T-helper 1 cell treated with Interleukin-12 subunit alpha and Interleukin-12 subunit beta and Interleukin-4 antibody, amounts not matched to agents 30 μg/mL and 1 μg/mL, for 36 hours (primary cell): ENCODE measurements at regions not wholly inside any gene's neighbourhood (a gene's known extent, or its start where the extent isn't known, plus 50 kb on each side); places are given as distances from the start of the nearest gene placed in this dataset.

Source experiments
- H3K27ac Mint-ChIP-seq: one replicate; pipeline ENCODE4 v1.8.0; 2021; ENCODE audit warnings: mild to moderate bottlenecking, mixed read lengths
- H3K27me3 Mint-ChIP-seq: one replicate; pipeline ENCODE4 v1.8.0; 2021; ENCODE audit warnings: low read depth, mixed read lengths
- H3K36me3 Mint-ChIP-seq: one replicate; pipeline ENCODE4 v1.8.0; 2021; ENCODE audit warnings: low read depth, mixed read lengths
- H3K4me1 Mint-ChIP-seq: one replicate; pipeline ENCODE4 v1.8.0; 2021; ENCODE audit warnings: low read depth, mixed read lengths
- H3K4me3 Mint-ChIP-seq: one replicate; pipeline ENCODE4 v1.8.0; 2021; ENCODE audit warnings: mild to moderate bottlenecking, moderate library complexity, mixed read lengths
- H3K9me3 Mint-ChIP-seq: one replicate; pipeline ENCODE4 v1.8.0; 2021; ENCODE audit warnings: mixed read lengths

DNA sequence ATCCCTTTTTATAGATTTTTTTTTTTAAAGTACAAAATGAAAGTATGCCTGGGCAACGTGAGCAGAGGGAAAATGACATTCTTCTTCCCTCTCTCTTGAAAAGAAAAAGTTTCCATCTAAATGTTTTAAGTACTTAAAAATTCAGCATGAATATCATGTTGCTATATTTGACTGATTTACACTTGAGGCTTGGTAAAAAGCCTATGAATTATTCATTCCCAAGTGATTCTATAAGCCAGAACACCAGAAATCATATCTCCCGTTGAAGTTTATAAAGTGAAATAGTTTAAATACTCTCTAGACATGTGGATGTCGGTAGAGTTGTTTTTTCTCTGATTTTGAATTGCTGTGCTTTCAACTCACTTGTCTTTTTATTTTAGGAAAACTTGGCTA lies 276.2 kb upstream of the RARB start:
- Mint-ChIP-seq H3K9me3 (peaks cover 7% of the 10 kb centered on the region), H3K4me1 (no peaks in the 10 kb centered on the region), H3K36me3 (no peaks in the 10 kb centered on the region), H3K27me3 (no peaks in the 10 kb centered on the region), H3K27ac (no peak overlapping the region), H3K4me3 (no peak overlapping the region)

DNA sequence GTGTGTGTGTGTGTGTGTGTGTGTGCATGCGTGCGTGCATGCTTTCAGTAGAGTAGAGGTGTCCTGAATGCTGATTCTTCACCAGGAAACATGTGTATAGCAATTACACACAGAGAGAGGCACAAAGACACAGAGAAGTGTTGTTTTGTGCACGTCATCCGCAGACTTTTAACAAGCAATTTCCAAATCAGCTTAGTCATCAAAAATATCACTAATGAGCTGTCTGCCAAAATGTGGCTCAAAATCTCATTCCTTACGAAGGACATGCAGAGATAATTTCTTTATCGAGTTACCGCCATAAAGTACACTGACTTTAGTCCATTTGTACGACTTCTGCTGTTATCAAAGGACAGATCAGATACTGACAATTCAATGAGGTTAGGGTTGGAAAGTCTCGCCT lies 274.9 kb upstream of the RARB start:
- H3K27ac Mint-ChIP-seq = no peak overlapping the region
- H3K9me3 Mint-ChIP-seq = peaks cover 7% of the 10 kb centered on the region
- H3K27me3 Mint-ChIP-seq = no peaks in the 10 kb centered on the region

GRCh38 chr3:25153561-25153960 lies 274.5 kb upstream of the RARB start:
- H3K27ac Mint-ChIP-seq = no peak overlapping the region
- no peaks in the 10 kb centered on the region for H3K36me3 Mint-ChIP-seq
- no peaks in the 10 kb centered on the region for H3K4me1 Mint-ChIP-seq
- no peaks in the 10 kb centered on the region for H3K27me3 Mint-ChIP-seq
- no peak overlapping the region for H3K4me3 Mint-ChIP-seq
- H3K9me3 Mint-ChIP-seq = peaks cover 7% of the 10 kb centered on the region

More for the DNA sequence above, 274.9 kb upstream of the RARB start:
- H3K36me3 Mint-ChIP-seq = no peaks in the 10 kb centered on the region
- H3K4me1 Mint-ChIP-seq = no peaks in the 10 kb centered on the region
- no peak overlapping the region for H3K4me3 Mint-ChIP-seq

DNA sequence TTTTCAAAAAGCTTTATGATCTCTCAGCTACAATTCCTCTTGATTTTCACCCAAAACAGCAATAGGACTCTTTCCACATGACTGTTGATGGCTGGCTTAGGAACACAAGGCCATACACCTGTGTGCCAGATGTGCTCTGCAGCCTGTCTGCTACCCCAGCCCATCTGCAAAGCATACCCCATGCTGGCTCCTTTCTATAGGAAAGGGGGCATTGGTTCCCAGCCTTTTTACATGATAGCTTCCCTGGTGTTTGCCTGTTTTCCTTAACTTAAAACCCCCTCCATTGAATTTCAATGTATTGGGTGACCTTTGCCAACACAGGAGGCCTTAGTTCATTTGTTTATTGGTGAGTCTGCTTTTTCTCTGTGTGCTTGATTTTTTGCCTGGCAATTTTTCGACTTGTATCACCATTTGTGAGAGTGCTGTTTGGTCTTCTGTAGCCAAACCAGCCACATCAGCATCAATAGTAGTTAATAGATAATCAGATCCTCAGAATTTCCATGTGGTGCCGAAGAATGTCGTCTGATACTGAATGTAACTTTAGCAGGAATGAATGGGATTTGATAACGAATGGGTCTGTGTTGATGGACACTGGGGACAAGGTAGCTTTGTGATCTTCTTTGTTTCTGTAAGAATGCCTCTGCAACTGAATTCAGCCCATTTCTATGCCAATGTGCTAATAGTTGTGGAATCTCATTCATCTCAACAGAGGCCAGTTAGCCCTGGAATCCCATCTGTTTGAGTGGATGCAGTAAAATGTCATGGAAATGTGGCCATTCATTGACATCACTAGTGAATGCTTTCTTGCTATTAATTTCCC lies 272.2 kb upstream of the RARB start:
- no peaks in the 10 kb centered on the region for H3K4me1 Mint-ChIP-seq
- H3K27ac Mint-ChIP-seq = no peak overlapping the region
- no peaks in the 10 kb centered on the region for H3K36me3 Mint-ChIP-seq
- H3K9me3 Mint-ChIP-seq = peaks cover 16% of the 10 kb centered on the region
- H3K4me3 Mint-ChIP-seq = no peak overlapping the region
- H3K27me3 Mint-ChIP-seq = no peaks in the 10 kb centered on the region

DNA sequence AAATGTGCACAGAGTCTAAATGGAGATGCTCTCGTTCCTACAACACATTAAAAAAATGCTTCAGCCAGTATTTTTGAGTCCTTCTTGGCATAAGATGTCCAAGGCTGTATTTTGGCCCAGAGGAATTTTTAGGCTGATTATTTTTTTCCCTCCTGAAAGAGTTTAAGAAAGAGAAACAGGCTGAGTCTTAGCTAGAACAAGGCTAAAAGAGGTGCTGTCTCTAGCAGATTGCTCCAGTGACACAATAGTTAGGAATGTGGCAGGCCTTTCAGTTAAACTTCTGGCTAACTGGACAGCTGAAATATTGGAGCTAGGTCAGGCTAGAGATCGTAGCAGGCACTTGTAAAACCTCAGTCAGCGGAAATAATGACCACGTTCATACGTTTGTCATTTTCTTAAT lies 271.4 kb upstream of the RARB start:
- no peaks in the 10 kb centered on the region for H3K4me1 Mint-ChIP-seq

GRCh38 chr3:25165306-25165705 lies 262.8 kb upstream of the RARB start:
- no peak overlapping the region for H3K27ac Mint-ChIP-seq
- no peaks in the 10 kb centered on the region for H3K36me3 Mint-ChIP-seq
- no peaks in the 10 kb centered on the region for H3K4me1 Mint-ChIP-seq
- no peak overlapping the region for H3K4me3 Mint-ChIP-seq
- H3K27me3 Mint-ChIP-seq = no peaks in the 10 kb centered on the region
- H3K9me3 Mint-ChIP-seq = peaks cover 9% of the 10 kb centered on the region

More for the DNA sequence above, 271.4 kb upstream of the RARB start:
- Mint-ChIP-seq H3K9me3 (peaks cover 16% of the 10 kb centered on the region), H3K27ac (no peak overlapping the region), H3K36me3 (no peaks in the 10 kb centered on the region), H3K27me3 (no peaks in the 10 kb centered on the region), H3K4me3 (no peak overlapping the region)

DNA sequence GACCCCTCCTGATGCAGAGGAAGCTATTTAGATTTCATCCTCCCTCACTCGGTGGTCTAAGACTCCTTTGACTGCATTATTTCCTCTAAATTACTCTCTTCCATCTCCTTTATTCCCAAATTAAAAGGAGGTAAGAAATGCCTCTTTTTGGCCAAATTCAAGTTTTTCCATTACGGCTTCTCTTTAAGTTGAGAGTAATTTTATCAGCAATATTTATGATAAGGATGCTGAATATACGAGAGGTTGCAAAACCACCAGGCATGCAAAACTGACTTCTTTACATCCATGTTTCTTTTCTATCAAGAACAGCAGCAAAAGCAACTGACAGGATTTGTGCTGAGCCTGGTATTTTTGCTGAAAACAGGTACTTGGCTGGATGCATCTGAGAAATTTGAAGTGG lies 262.0 kb upstream of the RARB start:
- Mint-ChIP-seq H3K9me3 (peaks cover 9% of the 10 kb centered on the region), H3K27me3 (no peaks in the 10 kb centered on the region), H3K4me1 (no peaks in the 10 kb centered on the region), H3K36me3 (no peaks in the 10 kb centered on the region), H3K4me3 (no peak overlapping the region), H3K27ac (no peak overlapping the region)

- no peaks in the 10 kb centered on the region for H3K4me1 Mint-ChIP-seq
- no peak overlapping the region for H3K27ac Mint-ChIP-seq
- peaks cover 4% of the 10 kb centered on the region for H3K9me3 Mint-ChIP-seq
- H3K36me3 Mint-ChIP-seq = no peaks in the 10 kb centered on the region
- no peak overlapping the region for H3K4me3 Mint-ChIP-seq
- no peaks in the 10 kb centered on the region for H3K27me3 Mint-ChIP-seq
Observed at GRCh38 chr3:25169151-25169550, 258.9 kb upstream of the RARB start.

DNA sequence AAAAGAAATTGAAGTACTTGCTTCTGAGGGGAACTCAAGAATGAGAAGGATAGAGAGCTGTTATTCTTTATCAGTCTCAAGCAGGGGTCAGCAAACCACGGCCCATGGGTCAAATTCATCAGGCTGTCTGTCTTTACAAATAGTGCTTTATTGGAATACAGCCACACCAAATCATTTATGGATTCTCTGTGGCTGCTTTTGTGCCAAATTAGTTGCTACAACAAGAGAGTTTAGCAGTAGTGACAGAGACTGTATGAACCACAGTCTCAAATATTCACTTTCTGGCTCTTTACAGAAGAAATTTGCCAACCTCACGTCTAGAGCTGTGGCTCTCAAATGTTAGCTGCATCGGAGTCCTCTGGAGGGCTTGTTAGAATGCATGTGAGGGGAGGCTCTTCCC lies 258.0 kb upstream of the RARB start:
- Mint-ChIP-seq H3K4me3 (no peak overlapping the region), H3K27me3 (no peaks in the 10 kb centered on the region), H3K4me1 (no peaks in the 10 kb centered on the region), H3K36me3 (no peaks in the 10 kb centered on the region), H3K9me3 (peaks cover 4% of the 10 kb centered on the region), H3K27ac (no peak overlapping the region)

DNA sequence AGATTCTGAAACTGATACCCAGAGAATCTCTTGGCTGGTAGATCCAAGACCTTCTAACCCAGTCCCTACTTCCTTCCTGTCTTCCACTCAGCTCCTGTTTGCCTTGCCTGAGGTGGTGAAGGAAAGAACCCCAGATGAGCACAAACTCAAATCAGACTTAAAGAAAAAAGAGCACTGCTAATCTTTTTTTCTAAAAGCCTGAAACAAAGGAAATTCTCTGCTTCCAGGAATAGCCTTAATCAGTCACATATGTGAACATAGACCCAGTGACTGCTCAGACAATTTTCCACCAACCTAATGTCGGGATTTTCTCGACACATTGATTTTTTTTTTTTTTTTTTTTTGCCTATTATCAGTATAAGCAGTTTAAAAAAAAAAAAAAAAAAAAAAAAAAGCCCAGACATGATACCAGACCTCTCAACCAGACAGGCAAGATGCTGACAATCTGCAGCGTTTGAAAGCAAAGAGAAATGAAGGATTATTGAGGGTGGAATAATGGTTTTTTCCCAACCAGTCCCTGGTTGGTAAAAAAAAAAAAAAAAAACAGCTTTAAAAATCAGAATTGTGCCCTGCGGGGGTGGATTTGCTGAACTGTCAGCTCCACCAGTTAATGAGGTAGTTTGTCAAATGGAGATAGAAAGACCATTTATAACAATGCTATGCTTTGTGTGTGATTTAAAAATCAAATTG lies 256.8 kb upstream of the RARB start:
- Mint-ChIP-seq H3K9me3 (peaks cover 7% of the 10 kb centered on the region), H3K4me3 (no peak overlapping the region), H3K4me1 (no peaks in the 10 kb centered on the region), H3K27me3 (no peaks in the 10 kb centered on the region), H3K36me3 (no peaks in the 10 kb centered on the region), H3K27ac (no peak overlapping the region)

DNA sequence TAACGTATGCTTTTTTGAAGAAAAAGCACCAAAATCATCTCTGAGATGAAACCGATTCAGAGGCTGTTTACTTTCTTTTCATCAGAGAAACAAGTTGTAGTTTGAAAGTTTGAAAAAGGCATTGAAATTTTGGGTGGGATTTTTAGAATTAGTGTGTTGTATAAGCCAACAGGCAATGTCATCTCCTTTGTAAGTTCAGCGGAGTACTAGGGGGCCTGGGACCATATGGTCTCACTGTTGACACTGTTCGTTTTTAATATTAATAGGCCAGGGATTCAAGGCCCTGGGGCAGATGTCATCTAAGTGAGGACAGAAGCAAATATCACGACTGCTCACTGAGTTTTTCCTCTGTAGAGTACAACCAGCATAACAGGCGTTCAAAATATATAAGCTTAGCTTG lies 256.2 kb upstream of the RARB start:
- H3K4me1 Mint-ChIP-seq = no peaks in the 10 kb centered on the region
- no peaks in the 10 kb centered on the region for H3K27me3 Mint-ChIP-seq
- no peak overlapping the region for H3K27ac Mint-ChIP-seq
- no peak overlapping the region for H3K4me3 Mint-ChIP-seq
- H3K9me3 Mint-ChIP-seq = peaks cover 7% of the 10 kb centered on the region
- H3K36me3 Mint-ChIP-seq = no peaks in the 10 kb centered on the region

- H3K27me3 Mint-ChIP-seq = no peaks in the 10 kb centered on the region
- no peaks in the 10 kb centered on the region for H3K4me1 Mint-ChIP-seq
- no peak overlapping the region for H3K27ac Mint-ChIP-seq
- no peak overlapping the region for H3K4me3 Mint-ChIP-seq
- no peaks in the 10 kb centered on the region for H3K36me3 Mint-ChIP-seq
- H3K9me3 Mint-ChIP-seq = peaks cover 3% of the 10 kb centered on the region
Observed at GRCh38 chr3:25173606-25174005, 254.5 kb upstream of the RARB start.

DNA sequence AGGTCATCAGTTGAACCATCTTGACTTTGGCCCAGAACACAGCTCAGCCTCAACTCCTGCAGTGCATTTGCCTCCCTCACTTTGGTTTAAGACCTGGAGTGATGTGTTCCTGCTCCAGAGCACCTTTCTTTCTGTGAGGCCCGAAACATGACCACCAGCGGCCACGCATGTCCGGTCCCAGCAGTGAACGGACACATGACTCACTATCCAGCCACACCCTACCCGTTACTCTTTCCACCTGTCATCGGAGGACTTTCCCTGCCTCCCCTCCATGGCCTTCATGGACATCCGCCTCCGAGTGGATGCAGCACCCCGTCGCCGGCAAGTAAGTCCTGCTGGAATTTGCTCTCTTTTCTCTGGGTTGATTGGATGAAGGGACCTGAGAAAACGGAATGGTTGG lies 253.8 kb upstream of the RARB start:
- H3K4me1 Mint-ChIP-seq = no peaks in the 10 kb centered on the region
- H3K4me3 Mint-ChIP-seq = no peak overlapping the region
- no peak overlapping the region for H3K27ac Mint-ChIP-seq
- peaks cover 3% of the 10 kb centered on the region for H3K9me3 Mint-ChIP-seq
- H3K27me3 Mint-ChIP-seq = no peaks in the 10 kb centered on the region
- H3K36me3 Mint-ChIP-seq = no peaks in the 10 kb centered on the region

DNA sequence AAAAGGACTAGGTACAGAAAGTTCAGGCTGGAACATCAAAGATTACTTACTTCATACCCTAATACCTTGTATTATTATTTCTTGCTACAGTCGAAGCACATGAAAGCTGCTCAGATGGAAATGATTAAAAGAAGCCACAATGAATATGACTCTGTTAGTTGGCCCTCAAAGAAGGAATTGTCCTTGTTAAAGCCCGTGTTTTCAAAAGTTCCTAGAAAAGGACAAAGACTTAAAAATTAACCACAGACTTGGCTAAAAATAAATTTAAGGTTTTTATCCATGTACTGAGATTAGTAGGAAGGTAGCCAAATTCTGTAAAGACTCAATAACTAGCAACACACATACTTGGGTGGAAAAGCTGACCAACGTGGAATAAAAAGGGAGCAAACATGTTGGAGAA lies 251.0 kb upstream of the RARB start:
- no peaks in the 10 kb centered on the region for H3K4me1 Mint-ChIP-seq
- H3K4me3 Mint-ChIP-seq = no peak overlapping the region
- no peaks in the 10 kb centered on the region for H3K27me3 Mint-ChIP-seq
- H3K36me3 Mint-ChIP-seq = no peaks in the 10 kb centered on the region
- peaks cover 8% of the 10 kb centered on the region for H3K9me3 Mint-ChIP-seq
- no peak overlapping the region for H3K27ac Mint-ChIP-seq

GRCh38 chr3:25178672-25179071 lies 249.4 kb upstream of the RARB start:
- Mint-ChIP-seq H3K4me3 (no peak overlapping the region), H3K27me3 (no peaks in the 10 kb centered on the region), H3K27ac (no peak overlapping the region), H3K36me3 (no peaks in the 10 kb centered on the region), H3K9me3 (peaks cover 9% of the 10 kb centered on the region), H3K4me1 (no peaks in the 10 kb centered on the region)
